Astrocyte (in vitro differentiated cells and primary cell): ENCODE measurements at regions not wholly inside any gene's neighbourhood (a gene's known extent, or its start where the extent isn't known, plus 50 kb on each side); places are given as distances from the start of the nearest gene placed in this dataset.

ENCODE experiments used
- DNase-seq: peaks from one replicate; pipeline ENCODE4 v3.0.0-alpha.2; 2010; ENCODE audit warnings: low read depth
- FAIRE-seq: peaks from 2 replicates; lab custom pipeline; 2011; peaks lifted over from hg19 to GRCh38; lab: Jason Lieb, UNC
- H2AFZ ChIP-seq: 2 replicates; pipeline ENCODE4 v1.6.0; 2012; ENCODE audit warnings: low read depth, low read length, inconsistent platforms
- H3K27ac ChIP-seq: 2 replicates; pipeline ENCODE4 v1.5.1; 2011; ENCODE audit warnings: low read depth, low read length, inconsistent platforms
- H3K27me3 ChIP-seq: 2 replicates; pipeline ENCODE4 v1.6.0; 2011; ENCODE audit warnings: low read length, inconsistent platforms; ENCODE audit not compliant: insufficient read depth
- H3K36me3 ChIP-seq: 2 replicates; pipeline ENCODE4 v1.5.1; 2011; ENCODE audit warnings: low read length, inconsistent platforms; ENCODE audit not compliant: insufficient read depth
- H3K4me1 ChIP-seq: 2 replicates; pipeline ENCODE4 v1.5.1; 2011; ENCODE audit warnings: low read length, inconsistent platforms; ENCODE audit not compliant: insufficient read depth
- H3K4me2 ChIP-seq: 2 replicates; pipeline ENCODE4 v1.6.0; 2012; ENCODE audit warnings: low read length, inconsistent platforms
- H3K4me3 ChIP-seq: 2 replicates; pipeline ENCODE4 v1.5.1; 2011; ENCODE audit warnings: low read depth, mild to moderate bottlenecking, low read length, inconsistent platforms; ENCODE audit not compliant: insufficient read depth
- H3K79me2 ChIP-seq: 2 replicates; pipeline ENCODE4 v1.6.0; 2012; ENCODE audit warnings: mild to moderate bottlenecking, low read length, inconsistent platforms; ENCODE audit not compliant: insufficient read depth
- H3K9ac ChIP-seq: 2 replicates; pipeline ENCODE4 v1.6.0; 2012; ENCODE audit warnings: mild to moderate bottlenecking, low read length, inconsistent platforms
- H3K9me3 ChIP-seq: 2 replicates; pipeline ENCODE4 v1.5.1; 2012; ENCODE audit warnings: low read depth, mild to moderate bottlenecking, low read length, inconsistent platforms; ENCODE audit not compliant: insufficient read depth
- H4K20me1 ChIP-seq: 2 replicates; pipeline ENCODE4 v1.6.0; 2012; ENCODE audit warnings: low read length, inconsistent platforms; ENCODE audit not compliant: insufficient read depth
- H3K27ac Mint-ChIP-seq: one replicate; pipeline ENCODE4 v1.8.0; 2021; ENCODE audit warnings: mild to moderate bottlenecking, mixed read lengths; ENCODE audit not compliant: unreplicated experiment
- H3K27me3 Mint-ChIP-seq: one replicate; pipeline ENCODE4 v1.8.0; 2021; ENCODE audit warnings: low read depth, mixed read lengths; ENCODE audit not compliant: unreplicated experiment
- H3K36me3 Mint-ChIP-seq: one replicate; pipeline ENCODE4 v1.8.0; 2021; ENCODE audit warnings: low read depth, mixed read lengths; ENCODE audit not compliant: unreplicated experiment
- H3K4me1 Mint-ChIP-seq: one replicate; pipeline ENCODE4 v1.8.0; 2021; ENCODE audit warnings: low read depth, mixed read lengths; ENCODE audit not compliant: unreplicated experiment
- H3K4me3 Mint-ChIP-seq: one replicate; pipeline ENCODE4 v1.8.0; 2021; ENCODE audit warnings: mild to moderate bottlenecking, moderate library complexity, mixed read lengths; ENCODE audit not compliant: unreplicated experiment
- H3K9me3 Mint-ChIP-seq: one replicate; pipeline ENCODE4 v1.8.0; 2021; ENCODE audit warnings: mild to moderate bottlenecking, mixed read lengths; ENCODE audit not compliant: unreplicated experiment
- CTCF ChIP-seq: IDR thresholded peaks from 2 replicates; pipeline ENCODE4 v1.5.1; 2011; ENCODE audit warnings: low read depth, mild to moderate bottlenecking, inconsistent platforms, low read length, moderate library complexity; ENCODE audit not compliant: insufficient read depth
- EZH2 ChIP-seq: IDR thresholded peaks from 2 replicates; pipeline ENCODE4 v1.6.1; 2012; ENCODE audit warnings: mild to moderate bottlenecking, low read length, inconsistent platforms; ENCODE audit not compliant: insufficient read depth

GRCh38 chr14:40292664-40293063 is 860.4 kb upstream of the FBXO33 start:
- H3K4me3 ChIP-seq: no peak overlapping the region
- Mint-ChIP-seq H3K27ac (no peak overlapping the region), H3K4me3 (no peak overlapping the region), H3K9me3 (no peaks in the 10 kb centered on the region), H3K36me3 (no peaks in the 10 kb centered on the region), H3K4me1 (no peaks in the 10 kb centered on the region), H3K27me3 (no peaks in the 10 kb centered on the region)
- DNase-seq (no peak), FAIRE-seq (no peak)
- H2AFZ ChIP-seq: no peak overlapping the region
- H3K9ac ChIP-seq: no peak overlapping the region
- H3K4me1 ChIP-seq: no peaks in the 10 kb centered on the region
- H3K9me3 ChIP-seq: no peaks in the 10 kb centered on the region
- no peaks in the 10 kb centered on the region for H4K20me1 ChIP-seq
- H3K36me3 ChIP-seq: no peaks in the 10 kb centered on the region
- H3K79me2 ChIP-seq: no peaks in the 10 kb centered on the region
- TF ChIP-seq EZH2: no peak
- TF ChIP-seq CTCF: no peak
- H3K27me3 ChIP-seq: no peaks in the 10 kb centered on the region
- H3K4me2 ChIP-seq: no peak overlapping the region
- no peak overlapping the region for H3K27ac ChIP-seq

DNA sequence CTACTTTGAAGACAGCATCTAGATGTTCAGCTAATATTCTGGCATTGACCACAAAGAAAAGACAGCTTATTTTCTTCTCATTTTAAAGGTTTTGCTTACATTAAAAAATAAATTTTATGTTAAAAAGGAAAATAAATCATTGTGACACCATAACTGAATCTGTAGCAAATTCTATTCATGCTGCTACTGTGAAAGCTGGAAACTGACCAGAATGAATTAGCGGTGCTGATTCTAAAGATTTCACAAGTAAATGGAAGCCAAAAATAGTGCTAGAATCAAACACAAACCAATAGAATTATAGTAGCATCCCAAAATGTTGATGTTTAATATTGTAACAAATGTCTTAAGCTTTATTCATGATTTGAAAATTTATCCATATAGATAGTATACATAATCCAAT is 850.0 kb upstream of the FBXO33 start:
- Histone ChIP-seq H3K9ac (no peak overlapping the region), H3K27ac (no peak overlapping the region), H3K4me2 (no peak overlapping the region), H3K79me2 (no peaks in the 10 kb centered on the region), H3K9me3 (no peaks in the 10 kb centered on the region), H3K4me3 (no peak overlapping the region), H3K27me3 (no peaks in the 10 kb centered on the region), H3K4me1 (no peaks in the 10 kb centered on the region), H4K20me1 (no peaks in the 10 kb centered on the region), H3K36me3 (no peaks in the 10 kb centered on the region), H2AFZ (no peak overlapping the region)
- Mint-ChIP-seq H3K27me3 (no peaks in the 10 kb centered on the region), H3K27ac (no peak overlapping the region), H3K36me3 (no peaks in the 10 kb centered on the region), H3K4me1 (no peaks in the 10 kb centered on the region), H3K9me3 (no peaks in the 10 kb centered on the region), H3K4me3 (no peak overlapping the region)
- FAIRE-seq: no peak
- DNase-seq: no peak
- TF ChIP-seq EZH2 (no peak), CTCF (no peak)

DNA sequence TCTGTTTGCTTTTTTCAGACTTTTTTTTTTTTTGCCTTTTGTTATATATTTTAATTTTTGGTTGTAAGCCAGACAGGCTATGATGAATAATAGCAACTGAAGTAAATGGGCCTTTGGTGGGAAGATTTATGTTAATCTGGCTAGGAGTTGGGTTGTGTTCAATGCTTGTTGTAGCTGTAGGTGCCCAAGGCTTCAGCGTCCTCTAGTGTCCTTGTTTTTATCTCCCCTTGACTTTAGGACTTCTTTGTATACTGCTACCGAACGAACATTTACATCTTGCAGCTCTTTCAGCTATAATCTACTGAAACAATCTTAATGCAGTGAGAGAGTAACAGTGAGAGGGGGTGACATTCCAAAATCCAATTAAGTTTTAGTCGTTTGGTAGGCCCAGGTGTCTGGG is 848.4 kb upstream of the FBXO33 start:
- Histone ChIP-seq H2AFZ (no peak overlapping the region), H3K9ac (no peak overlapping the region), H3K79me2 (no peaks in the 10 kb centered on the region), H3K4me1 (no peaks in the 10 kb centered on the region), H3K27ac (no peak overlapping the region), H3K4me2 (no peak overlapping the region), H3K4me3 (no peak overlapping the region), H4K20me1 (no peaks in the 10 kb centered on the region), H3K9me3 (no peaks in the 10 kb centered on the region), H3K36me3 (no peaks in the 10 kb centered on the region), H3K27me3 (no peaks in the 10 kb centered on the region)
- no peaks in the 10 kb centered on the region for H3K36me3 Mint-ChIP-seq
- H3K4me1 Mint-ChIP-seq: no peaks in the 10 kb centered on the region
- FAIRE-seq (no peak), DNase-seq (no peak)
- no peaks in the 10 kb centered on the region for H3K27me3 Mint-ChIP-seq
- H3K27ac Mint-ChIP-seq: no peak overlapping the region
- TF ChIP-seq EZH2 (no peak), CTCF (no peak)
- H3K4me3 Mint-ChIP-seq: no peak overlapping the region
- no peaks in the 10 kb centered on the region for H3K9me3 Mint-ChIP-seq
